ENCODE measurements at regions not wholly inside any gene's neighbourhood (a gene's known extent, or its start where the extent isn't known, plus 50 kb on each side); places are given as distances from the start of the nearest gene placed in this dataset.

GRCh38 chr13:74794582-74794981, 660.4 kb upstream of the KLF12 start:
- no peak for DNase-seq (ENCODE audit: low read depth in 3 of 3)

DNA sequence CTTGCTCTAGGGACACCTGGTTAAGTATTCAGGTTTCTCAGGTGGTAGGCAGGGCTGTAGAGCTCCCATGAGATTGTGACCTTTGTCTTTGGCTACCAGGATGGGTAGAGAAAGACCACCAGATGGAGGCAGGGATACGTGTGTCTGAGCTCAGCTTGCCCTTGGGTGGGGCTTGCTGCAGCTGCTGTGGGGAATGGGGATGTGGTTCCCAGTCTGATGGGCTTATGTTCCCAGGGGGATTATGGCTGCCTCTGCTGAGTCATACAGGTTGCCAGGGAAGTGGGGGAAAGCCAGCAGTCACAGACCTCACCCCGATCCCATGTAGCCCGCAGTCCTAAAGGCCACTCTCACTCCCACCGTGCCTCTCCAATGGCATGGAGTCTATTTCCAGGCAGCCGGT, 659.9 kb upstream of the KLF12 start:
- DNase-seq (ENCODE audit: low read depth in 3 of 3): no peak

- no peak for DNase-seq (ENCODE audit: low read depth in 3 of 3)
These were observed 650.8 kb upstream of the KLF12 start for GRCh38 chr13:74784959-74785358.

DNA sequence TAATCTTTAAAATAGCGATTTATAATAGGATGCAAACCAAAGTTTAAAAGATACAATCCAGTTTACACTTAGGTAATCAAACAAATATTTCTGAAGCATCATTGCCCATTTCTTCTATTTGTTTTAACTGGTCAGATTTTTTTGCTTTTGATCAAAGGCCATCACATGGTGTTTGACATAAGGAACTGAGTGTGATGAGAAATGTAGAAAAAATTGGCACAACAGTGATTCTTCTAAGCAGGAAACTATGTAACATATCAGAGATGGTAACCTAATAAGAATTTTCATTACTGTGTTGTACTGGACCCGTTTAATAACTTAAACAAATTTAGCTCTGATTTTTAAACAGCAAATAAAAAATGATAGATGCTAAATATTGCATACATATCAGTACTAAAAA, 644.7 kb upstream of the KLF12 start:
- DNase-seq (ENCODE audit: low read depth in 3 of 3): no peak

GRCh38 chr13:74778087-74778486, 643.9 kb upstream of the KLF12 start:
- DNase-seq (ENCODE audit: low read depth in 3 of 3): no peak

DNA sequence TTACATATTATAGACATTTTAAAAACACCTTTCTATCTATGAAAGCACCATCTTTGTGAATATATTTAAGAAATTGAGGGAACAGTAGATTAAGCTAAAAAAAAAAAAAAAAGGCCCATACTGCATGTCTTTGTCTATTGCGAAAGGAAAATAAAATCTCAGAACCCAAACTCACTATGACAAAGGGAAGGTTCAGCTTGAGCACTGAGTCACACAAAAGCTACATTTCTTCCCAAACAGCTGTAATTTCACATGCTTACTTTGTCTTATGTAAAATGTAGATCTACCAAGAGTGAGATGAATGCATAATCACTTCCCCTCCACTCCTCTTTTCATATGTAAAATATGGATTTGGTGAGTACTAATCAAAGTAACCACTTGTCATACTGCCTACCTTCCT, 640.1 kb upstream of the KLF12 start:
- DNase-seq (ENCODE audit: low read depth in 3 of 3): no peak

- no peak for DNase-seq (ENCODE audit: low read depth in 3 of 3)
These were observed 639.0 kb upstream of the KLF12 start for GRCh38 chr13:74773248-74773647.

GRCh38 chr13:74771964-74772363, 637.8 kb upstream of the KLF12 start:
- DNase-seq (ENCODE audit: low read depth in 3 of 3): no peak

- DNase-seq (ENCODE audit: low read depth in 3 of 3): no peak
These were observed 636.2 kb upstream of the KLF12 start for GRCh38 chr13:74770361-74770760.

DNA sequence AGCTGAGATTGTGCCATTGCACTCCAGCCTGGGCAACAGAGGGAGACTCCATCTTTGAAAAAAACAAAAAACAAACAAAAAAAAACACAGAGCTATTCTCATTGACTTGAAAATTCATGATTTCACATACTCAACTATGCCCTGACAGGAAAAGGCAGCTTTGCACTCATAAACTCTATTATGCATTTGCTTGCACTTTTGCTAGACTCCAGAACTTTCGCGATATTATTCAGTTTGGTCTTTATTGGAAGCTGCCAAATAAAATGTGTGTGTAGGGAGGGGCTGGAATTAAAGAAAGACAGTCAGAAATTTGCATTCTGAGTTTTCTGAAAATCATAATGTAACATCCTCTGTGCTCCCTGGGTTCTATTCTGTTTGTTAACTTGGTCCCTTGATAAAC, 635.1 kb upstream of the KLF12 start:
- no peak for DNase-seq (ENCODE audit: low read depth in 3 of 3)

GRCh38 chr13:74768521-74769085, 634.4 kb upstream of the KLF12 start:
- DNase-seq (ENCODE audit: low read depth in 3 of 3): no peak

DNA sequence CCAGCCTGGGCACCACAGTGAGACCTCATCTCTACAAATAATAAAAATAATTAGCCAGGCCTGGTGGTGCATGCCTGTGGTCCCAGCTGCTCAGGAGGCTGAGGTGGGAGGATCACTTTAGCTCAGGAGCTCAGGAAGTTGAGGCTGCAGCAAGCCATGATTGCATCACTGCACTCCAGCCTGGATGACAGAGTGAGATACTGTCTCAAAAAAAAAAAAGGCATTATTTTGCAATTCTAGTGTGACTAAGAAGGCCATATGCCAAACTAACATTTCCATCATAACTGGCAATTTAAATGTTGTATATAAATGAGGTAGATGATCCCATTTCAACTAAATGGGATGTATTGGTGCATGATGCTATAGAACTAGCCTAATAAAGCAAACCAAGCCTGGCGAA, 632.8 kb upstream of the KLF12 start:
- no peak for DNase-seq (ENCODE audit: low read depth in 3 of 3)

DNA sequence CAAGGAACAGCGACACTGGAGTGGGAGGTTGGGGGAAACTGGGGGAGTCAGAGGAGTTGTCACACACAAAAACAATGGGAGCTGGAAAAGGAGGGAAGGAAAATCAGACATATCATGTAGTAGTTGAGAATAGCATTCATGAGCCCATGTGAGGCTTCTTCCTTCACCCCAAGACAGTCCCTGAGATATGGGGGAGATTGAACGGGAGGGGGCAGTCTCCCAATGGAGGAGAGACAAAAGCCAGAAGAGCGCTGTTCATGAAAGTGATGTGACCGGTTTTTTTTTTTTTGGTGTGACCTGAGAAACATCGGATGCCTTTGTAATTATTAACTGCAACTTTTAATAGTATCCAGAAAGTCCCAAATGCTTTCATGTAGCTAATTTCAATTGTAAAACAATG, 631.8 kb upstream of the KLF12 start:
- DNase-seq (ENCODE audit: low read depth in 3 of 3): no peak

DNA sequence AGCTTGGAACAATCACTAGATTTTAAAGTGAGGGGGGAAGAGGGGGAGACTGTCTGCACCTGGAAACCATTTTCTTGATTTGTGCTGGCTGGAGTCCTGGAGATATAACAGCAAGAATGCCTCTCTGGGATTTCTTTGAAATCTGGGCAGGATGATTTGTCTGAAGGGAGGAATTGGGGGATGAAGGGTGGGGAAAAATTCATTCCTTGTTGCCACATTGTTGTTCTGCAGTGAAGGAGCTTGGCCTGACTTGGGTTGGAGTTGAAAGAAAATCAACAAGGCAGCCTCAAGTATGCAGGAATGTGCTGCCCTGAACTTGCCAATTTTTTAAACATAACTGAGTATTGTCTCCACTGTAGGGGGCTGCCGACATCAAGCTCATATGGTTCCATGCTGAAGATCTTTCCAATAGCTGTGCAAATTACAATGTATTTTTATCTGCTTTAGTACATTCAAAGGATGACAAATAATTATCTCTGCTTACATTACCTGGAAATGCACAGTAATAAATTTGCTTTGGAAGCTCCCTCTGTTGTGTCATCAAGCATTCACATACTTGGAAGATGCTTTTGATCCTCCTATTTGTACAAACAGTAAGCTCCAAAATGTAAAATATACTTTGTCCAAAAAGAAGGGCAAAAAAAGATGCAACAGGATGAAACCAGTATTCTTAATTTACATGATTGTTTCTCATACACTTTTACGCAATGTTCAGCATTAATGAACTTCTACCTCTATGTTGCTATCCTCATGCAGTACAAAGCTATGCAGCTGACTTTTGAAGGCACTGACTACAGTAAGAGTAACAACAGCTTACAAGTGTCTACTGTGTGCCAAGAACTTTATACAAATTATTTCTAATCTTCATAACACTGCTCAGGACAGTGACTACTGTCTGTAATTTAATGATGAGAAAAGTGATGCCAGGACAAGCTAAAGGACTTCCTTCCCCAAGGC, 627.9 kb upstream of the KLF12 start:
- no peak for DNase-seq (ENCODE audit: low read depth in 3 of 3)

GRCh38 chr13:74758188-74758587, 624.0 kb upstream of the KLF12 start:
- no peak for DNase-seq (ENCODE audit: low read depth in 3 of 3)

DNA sequence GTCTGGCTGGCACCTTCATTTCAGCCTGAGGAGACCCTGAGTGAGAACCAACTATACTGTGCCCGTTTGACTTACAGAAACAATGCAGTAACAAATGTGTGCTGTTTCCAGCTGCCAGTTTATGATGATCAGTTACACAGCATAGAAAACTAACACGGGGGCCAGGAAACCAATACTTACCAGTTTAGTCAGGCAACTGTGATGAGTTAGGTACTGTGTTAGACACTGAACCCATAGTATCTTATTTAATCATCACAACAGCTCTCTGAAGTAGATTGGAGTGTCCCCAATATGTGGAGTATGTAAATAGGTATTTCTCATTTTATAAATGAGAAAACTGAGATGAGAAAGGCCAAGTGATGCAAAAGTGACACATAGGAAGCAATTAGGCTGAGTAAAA, 620.9 kb upstream of the KLF12 start:
- no peak for DNase-seq (ENCODE audit: low read depth in 3 of 3)

- DNase-seq (ENCODE audit: low read depth in 3 of 3): no peak
These were observed 617.5 kb upstream of the KLF12 start for GRCh38 chr13:74751739-74752138.

DNA sequence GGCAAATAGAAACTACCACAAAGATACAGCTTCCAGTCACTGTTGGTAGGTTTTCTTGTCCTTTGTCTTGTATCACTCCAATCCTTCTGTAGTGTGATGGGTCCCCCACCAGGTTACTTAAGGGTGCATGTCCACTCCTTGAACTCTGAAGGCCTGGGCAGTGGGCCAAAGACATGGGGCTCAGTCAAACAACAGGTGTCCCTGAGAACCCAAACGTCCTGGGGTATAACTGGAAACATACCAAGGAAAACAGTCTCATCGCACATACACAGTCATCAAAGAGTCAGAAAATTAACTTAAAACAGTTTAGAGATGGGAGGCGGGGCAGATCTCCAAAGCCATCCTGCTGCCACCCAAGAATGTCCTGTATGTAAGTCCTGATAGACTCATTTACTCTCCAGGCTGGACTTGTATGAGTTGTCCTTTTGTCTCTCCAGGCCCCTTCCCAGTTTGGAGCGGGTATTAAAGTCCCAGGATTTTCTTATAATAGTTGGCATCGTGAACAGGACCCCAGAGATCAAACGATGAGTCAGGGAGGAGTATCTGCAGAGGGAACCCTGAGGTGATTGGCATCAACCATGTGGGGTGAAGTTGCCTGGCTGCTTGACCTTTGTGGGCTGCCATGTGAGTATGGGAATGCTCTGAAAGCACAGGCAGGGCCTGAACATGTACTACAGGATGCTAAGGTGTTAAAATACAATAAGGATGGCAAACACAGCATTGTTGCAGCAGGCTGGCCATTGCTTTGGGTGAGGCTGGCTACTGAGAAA, 613.2 kb upstream of the KLF12 start:
- DNase-seq (ENCODE audit: low read depth in 3 of 3): no peak

DNA sequence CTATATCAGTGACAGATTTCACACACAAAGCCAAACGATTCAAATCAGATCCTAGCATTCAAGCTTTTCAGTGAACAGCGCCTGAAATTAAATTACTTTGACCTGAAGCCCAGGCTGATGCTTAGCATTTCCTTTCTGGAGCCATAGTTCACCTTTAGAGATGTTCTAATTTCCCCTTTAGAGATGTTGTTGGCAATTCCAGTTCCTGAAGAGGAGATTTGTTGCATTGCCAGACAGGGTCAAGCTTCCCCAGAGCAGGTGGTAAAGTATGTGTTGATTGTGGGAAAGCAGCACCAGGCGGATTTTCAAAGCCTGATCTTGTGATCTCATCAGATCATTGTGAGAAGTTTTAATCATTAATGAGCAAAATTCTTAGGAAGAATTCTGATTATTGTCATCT, 609.8 kb upstream of the KLF12 start:
- DNase-seq (ENCODE audit: low read depth in 3 of 3): no peak

GRCh38 chr13:74741732-74742131, 607.5 kb upstream of the KLF12 start:
- DNase-seq (ENCODE audit: low read depth in 3 of 3): no peak

- no peak for DNase-seq (ENCODE audit: low read depth in 3 of 3)
These were observed 598.7 kb upstream of the KLF12 start for GRCh38 chr13:74732736-74733385.

- no peak for DNase-seq (ENCODE audit: low read depth in 3 of 3)
These were observed 597.5 kb upstream of the KLF12 start for GRCh38 chr13:74731731-74732130.

Data from stimulated activated CD4-positive, alpha-beta T cell treated with anti-CD3 and anti-CD28 coated beads, TNF-alpha, amount 100 ng/mL, for 48 hours (primary cell).